NCI-H82 (cell line): ENCODE measurements at regions not wholly inside any gene's neighbourhood (a gene's known extent, or its start where the extent isn't known, plus 50 kb on each side); places are given as distances from the start of the nearest gene placed in this dataset.
"Not testable (repeated sequence)": the region's sequence is repeated elsewhere in the genome, so short reads cannot be mapped to it uniquely, and the experiment has no call there.

ENCODE experiments used
- DNase-seq: peaks from one replicate; lab custom pipeline; 2025; lab: John Stamatoyannopoulos, UW

DNA sequence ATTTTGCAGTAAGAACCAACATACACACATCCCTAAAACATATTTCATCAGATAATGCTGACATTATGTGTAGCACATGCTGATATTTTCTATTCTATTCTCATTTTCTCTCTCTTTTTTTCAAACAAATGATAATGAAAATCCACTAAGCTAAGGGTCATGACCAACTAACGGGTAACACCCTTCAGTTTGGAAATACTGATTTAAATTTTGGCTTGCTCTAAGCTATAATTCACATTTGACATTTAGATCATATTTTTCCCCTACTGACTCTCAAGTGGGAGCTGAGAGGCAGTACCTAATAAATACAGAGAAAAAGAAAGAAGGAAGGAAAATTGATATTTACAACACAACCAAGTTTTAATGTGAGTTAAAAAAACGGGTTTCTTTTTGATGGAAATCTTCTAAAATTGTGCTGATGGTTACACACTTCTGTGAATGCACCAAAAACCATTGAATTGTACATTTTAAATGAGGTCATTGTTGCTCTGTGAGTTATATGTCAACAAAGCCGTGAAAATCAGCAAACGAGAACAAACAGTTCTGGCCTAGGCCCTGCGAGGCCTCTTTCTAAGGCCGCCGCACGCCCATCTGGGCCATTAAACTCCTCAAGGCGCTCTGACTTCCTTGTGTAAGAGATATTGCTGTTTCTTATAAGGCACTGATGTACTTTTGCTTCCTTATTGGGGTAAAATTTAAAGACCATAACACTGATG lies 124.2 kb downstream of the GALR1 start:
- DNase-seq = no peak

DNA sequence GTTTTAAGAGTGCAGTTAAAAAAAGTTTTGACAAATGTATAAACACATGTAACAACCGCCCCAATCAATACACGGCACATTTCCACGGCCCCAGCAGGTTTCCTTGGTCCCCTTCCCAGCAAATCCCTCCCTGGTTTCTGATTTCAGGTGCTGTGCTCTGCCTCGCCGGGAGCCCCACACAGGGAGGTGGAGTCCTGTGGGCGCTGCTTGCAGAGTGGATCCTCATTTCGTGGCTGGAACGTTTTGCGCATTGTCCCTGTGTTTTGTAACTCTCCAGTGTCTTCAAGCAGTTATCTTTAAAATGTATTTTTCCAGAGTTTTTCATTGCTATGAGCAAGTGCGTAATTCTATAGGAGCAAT lies 124.8 kb downstream of the GALR1 start:
- DNase-seq = no peak

DNA sequence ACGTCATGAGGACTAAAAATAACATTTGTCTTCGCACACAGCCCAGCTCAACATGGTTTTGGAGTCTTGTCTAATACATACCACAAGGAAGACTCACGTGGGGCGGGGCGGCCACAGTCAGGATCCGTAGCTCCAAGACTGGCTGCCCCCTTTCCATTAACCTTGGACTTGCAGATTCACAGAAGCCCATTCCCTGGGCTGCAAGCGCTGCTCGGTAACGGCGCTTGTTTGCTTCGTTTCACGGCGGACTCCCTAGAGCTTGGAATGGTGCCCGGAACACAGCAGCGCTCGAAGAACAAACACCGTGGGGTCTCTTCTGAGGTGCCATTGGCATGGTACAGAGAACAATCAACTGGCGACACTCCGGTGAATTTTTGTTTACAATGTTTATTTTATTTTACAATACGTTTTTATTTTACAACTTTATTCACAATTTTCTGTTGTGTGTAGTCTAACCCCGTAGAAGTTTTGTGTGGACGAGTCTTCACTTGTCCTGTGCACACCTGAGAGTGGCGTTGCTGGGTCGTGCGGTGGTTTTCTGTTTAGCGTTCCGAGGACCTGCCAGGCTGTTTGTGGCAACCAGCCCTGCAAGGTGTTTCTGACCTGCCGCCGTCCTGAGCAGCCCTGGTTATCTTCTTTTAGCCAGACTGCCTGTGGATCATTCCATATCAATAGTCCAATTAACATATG lies 126.5 kb downstream of the GALR1 start:
- no peak for DNase-seq

DNA sequence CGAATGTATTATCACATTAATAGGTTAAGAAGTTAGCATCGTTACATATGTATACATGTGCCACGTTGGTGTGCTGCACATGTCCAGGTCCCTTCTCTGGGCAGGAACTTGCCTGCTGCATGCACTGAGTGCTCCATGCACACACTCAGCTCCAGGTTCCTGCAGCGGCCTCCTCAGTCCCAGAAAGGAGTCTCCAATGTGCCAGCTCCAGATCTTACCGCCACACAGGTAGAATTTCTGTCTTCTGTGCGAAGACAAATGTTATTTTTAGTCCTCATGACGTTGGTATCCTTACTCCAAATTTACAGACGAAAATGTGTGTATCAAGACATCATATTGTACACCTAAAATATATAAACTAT lies 127.1 kb downstream of the GALR1 start:
- no peak for DNase-seq

DNA sequence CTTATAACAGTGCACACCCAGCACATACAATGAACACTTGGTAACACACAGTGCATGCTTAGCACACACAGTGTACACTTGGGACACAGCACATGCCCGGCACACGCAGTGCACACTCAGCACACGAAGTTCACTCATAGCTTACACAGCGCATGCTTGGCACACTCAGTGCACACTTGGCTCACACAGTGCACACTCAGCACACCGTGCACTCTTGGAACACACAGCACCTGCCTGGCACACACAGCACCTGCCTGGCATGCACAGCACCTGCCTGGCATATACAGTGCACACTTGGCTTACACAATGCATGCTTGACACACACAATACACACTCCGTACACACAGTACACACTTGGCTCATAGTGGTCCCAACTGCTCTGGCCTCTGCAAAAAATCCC lies 128.2 kb downstream of the GALR1 start:
- DNase-seq = no peak

DNA sequence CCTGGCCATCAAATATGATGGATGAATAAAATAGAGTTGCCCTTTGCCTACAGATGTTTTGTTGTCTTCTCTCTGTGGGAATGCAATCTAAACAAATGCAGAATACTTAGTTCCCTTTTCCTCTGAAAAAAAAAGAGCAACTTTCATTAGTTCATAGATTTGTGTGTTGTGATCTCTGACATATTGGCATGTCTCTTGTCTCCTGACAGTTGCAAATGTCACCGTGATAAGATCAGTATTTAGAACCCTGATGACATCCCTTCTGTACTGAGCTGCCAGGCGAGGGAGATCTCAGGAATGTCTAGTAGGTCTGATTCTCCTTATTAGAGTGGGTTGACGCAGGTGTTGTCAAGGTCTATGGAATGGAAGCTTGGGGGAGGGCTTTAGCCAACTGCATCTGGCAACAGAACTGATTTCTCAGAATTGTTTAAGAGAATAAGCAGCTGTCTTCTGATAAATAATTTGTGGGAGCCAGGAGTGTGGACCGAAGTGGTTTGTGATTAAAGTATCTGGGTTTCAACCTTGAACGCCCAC lies 130.4 kb downstream of the GALR1 start:
- no peak for DNase-seq

DNA sequence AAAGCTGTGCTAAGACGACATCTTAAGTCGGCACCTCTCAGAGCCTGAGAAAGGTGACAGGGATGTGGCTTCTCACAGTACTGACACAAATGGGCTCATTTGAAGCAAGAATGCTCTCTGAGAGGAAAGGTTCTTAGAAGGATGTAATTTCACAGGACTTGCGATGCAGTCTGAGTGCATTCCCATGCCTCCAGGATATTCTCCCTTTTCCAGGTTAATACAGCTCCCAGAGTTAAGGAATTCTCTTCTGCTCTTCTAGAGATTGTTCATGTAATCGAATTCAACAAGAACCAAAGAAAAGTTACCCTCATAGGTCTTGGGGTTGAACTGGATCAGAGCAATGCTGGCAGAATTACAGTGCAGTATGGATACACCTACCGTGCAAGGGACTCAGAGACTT lies 131.0 kb downstream of the GALR1 start:
- no peak for DNase-seq

DNA sequence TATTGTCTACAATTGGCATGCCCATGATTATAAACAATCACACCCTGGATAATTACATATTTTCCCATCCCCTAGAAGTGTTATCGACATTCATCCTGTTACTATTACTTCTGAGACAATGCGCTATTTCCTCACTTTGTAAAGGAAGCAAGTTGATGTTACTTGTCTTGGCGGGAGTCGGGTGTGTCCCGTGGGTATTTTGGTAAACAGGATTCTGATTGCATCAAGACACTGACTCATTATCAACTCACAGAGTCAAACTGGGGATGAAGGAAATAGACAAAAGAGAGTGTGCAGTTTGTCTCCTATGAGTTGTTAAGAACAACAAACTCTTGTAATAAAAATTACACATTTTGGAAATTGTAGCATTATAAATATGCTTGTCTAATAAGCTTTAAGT lies 142.7 kb downstream of the GALR1 start:
- DNase-seq = no peak

DNA sequence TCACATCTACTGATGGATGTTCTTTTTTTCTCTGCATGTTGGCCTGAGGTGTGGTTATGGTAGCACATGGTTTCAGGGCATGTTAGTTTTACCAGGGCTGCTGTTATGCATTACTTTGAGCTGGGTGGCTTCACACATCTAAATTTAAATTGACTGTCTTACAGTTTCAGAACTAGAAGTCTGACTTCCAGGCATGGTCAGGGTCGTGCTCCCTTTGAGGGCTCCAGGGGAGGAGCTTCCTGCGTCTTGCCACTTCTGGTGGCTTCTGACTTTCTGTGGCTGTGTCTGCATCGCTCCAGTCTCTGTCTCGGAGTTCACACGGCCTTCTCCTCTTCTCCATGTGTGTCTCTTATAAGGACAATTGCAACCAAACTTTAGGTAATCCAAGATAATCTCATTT lies 143.9 kb downstream of the GALR1 start:
- DNase-seq = no peak

DNA sequence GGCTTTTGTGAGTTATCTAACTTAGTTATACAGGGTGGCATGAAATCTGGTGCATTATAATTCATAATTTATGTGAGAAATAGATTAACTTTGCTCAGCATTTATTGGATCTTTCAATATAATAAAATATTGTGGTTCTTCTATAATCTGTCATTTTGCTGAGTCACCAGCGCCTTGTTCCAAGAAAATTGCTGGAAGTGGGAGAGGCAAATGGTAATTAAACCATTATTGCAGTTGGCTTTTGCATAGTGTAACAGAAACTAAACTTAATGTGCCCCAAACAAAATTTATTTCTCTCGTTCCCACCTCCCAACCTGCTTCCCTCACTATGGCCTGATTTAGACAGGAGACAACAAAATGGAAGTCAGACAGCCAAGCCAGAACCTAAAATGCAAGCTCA lies 146.3 kb downstream of the GALR1 start:
- no peak for DNase-seq

DNA sequence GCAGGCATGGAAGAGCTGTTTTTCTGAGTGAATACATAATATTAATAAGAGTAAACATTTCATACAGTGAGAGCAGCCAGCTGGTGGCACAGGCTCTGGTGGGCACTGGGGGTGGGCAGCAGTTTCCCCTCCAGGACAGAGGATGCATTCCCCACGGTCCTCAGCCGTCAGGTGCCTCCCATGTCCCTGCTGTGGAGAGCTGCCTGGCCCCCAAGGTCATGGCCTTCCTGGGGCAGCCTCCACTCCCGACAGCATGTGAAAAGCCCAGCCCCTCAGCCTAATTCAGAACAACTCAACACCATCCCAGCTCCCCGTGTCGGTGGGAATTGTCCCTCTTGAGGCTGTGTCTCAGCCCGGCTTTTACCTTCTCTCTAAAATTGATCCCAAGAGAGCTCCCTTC lies 147.4 kb downstream of the GALR1 start:
- DNase-seq = no peak

DNA sequence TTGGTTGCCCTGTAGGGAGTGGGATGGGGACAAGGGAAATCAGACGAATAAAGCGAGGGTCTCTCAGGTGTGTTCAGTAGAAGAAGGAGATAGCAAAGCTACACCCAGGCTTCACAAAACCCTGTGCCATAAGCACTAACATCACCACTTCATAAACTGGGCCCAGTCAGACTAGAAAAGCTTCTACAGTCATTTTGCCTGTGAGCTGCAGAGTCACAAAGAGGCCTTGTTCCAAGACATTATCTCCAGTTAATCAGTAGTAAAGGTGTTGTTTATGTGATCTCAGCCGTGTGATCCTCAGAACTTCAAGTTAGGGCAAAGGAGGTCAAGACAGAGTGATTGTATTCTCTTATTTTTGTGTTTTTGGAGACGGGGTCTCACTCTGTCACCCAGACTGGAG lies 148.0 kb downstream of the GALR1 start:
- DNase-seq = no peak

DNA sequence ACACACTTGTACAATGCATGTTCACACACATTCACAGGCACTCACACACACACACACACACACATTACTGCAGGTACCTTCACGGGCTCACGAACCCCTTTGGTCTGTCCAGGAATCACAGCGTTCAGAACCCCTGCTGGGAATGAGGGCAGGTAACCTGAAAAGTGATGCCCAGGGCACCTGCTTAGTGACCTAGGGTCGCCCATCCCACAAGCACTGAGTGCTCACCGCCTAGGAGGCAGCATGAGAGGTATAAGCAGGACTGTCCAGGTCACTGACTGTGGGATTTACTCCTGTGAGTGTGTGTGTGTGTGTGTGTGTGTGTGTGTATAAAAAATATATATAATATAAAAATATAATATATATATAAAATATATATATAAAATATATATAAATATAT lies 150.9 kb downstream of the GALR1 start:
- no peak for DNase-seq

DNA sequence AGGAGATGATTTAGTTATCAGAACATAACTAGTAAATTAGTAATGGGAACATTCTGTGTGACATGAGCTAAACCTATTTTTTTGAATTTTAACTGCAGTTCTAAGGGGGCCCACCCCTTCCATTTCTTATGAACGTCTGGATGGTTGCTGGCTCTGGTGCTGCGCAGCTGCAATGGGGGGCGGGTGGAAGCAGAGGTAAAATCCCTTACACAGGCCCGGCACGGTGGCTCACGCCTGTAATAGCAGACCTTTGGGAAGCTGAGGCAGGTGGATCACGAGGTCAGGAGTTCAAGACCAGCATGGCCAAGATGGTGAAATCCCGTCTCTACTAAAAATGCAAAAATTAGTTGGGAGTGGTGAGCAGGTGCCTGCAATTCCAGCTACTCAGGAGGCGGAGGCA lies 151.5 kb downstream of the GALR1 start:
- no peak for DNase-seq

DNA sequence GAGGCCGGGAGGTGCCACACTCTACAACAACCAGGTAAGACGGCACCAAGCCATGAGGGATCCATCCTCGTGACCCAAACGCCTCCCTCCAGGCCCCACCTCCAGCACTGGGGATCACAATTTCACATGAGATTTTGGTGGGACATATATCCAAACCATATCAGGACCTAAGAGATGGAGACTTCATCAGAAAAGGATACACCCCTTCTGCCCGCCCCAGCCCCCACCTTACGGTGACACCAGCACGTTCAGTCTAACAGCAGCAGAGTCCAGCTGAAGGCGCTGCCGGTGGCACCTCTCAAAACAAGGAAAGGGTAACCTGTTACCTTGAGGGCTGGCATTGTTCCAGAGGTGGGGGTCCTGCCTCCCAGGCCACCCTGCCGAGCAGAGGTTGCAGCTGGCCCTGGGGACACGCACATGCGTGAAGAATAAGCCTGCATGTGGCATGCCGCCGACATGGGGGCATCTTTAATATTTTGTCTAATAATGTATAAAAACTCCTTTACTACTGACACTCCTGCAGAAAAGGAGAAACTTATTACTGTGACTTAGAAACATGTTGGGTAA lies 154.4 kb downstream of the GALR1 start:
- DNase-seq = no peak

DNA sequence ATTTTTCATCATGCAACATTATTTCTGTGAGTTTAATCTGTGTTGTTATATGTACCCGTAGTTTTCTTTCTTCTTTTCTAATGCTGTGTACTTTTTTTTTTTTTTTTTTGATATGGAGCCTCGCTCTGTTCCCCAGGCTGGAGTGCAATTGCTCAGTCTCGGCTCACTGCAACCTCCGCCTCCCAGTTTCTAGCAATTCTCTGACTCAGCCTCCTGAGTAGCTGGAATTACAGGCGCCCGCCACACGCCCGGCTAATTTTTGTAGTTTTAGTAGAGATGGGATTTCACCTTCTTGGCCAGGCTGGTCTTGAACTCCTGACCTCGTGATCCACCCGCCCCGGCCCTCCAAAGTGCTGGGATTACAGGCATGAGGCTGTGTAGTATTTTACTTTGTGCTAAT lies 155.4 kb downstream of the GALR1 start:
- DNase-seq = no peak

DNA sequence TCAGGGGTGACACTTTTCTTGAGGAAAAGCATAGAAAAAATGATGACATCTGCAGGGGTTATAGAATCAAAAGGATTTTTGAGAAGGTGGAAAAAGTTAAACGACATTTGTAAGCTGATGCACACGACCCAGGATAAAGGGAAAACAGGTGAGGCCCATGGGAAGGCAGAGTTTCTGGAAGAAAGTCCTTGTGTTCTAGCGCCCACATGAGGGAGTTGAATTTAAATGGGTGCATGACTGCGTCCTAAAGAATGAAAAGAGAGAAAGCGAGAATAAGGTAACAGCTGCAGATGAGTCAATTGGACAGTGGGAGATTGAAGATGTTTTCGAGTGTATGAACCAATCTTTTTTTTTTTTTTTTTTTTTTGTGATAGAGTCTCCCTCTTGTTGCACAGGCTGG lies 158.1 kb downstream of the GALR1 start:
- no peak for DNase-seq

DNA sequence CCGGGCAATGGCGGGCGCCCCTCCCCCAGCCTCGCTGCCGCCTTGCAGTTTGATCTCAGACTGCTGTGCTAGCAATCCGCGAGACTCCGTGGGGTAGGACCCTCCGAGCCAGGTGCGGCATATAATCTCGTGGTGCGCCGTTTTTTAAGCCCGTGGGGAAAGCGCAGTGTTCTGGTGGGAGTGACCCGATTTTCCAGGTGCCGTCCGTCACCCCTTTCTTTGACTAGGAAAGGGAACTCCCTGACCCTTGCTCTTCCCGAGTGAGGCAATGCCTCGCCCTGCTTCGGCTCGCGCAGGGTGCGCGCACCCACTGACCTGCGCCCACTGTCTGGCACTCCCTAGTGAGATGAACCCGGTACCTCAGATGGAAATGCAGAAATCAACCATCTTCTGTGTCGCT lies 171.9 kb downstream of the GALR1 start:
- DNase-seq = not testable (repeated sequence)

DNA sequence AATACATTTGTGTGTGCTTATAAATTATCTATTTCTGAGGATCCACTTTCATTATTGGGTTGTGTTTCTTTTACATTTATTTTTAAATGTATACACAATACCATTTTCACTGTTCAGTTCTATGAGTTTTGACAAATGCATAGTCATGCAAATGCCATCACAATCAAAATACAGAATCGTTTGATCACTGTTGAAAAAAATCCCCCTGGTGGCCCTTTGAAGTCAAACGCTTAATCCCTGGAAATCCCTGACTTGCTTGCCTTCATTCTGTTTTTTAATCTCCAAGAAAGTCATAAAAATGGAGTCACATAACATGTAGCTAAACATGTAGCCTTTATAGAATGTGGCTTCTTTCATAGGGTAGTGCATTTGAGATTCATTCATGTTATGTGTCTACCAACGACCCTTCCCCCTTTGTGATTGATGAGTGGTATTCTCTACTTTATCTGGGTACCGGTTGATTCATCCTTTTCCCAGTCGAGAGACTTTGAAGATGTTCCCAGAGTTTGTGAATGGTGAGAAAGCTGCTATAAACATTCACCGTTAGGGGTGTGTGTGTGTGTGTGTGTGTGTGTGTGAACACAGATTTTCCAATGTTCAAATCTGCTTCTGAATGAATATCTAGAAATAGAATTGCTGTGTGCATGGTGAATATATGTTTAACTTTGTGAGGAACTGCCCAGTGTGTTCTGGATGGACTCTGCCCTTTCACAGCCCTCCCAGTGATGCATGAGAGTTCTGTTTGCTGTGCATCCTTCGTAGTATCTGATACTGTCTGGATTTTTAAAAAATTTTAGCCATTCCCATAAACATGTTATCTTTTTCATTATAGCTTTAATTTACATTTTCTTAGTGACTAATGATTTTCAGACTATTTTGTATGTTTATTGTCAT lies 173.6 kb downstream of the GALR1 start:
- DNase-seq = peak; percentile 5

DNA sequence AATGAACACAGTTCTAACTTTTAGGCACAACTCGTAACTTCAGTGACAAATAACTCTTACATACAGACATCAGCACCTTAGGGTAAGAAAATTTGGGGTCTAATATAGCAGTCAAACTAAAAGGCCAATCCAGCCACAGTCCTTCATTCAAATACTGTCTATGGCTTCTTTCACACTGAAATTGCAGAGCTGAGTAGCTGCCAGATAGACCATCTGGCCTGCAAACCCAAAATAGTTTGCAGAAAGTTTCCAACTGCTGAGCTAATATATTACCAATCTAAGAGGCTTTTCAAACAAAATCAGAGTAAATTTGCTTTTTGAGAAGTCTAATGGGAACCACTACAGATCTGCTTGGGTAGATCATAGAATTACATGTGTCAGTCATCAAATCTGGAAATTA lies 183.4 kb downstream of the GALR1 start:
- no peak for DNase-seq

DNA sequence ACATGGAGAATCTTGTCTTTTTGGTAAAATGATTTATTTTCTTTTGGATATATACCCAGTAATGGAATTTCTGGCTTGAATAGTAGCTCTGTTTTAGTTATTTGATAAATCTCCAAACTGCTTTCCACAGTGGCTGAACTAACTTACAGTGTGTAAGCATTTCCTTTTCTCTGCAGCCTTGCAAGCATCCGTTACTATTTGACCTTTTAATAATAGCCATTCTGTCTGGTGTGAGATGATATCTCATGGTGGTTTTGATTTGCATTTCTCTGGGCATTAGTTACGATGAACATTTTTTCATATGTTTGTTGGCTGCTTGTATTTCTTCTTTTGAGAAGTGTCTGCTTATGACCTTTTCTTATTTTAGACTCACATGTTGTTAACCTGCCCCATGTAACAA lies 190.2 kb downstream of the GALR1 start:
- DNase-seq = no peak

DNA sequence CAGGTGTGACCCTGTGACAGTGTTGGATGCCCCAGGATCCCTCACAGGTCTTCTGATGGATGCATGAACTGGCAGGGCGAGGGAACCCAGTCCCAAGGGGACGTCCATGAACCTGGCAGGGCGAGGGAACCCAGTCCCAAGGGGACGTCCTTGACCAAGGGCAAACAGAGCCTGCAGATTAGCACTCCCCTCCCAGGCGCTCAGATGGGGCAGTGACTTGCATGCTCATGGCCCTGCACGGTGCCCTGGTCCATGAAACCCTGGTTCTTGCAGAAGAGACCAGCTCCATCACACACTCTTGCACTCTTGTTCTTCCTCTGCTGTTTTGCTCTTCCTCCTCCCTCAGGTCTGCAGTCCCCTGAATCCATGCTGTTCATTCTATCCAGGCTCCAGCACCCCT lies 192.7 kb downstream of the GALR1 start:
- no peak for DNase-seq

DNA sequence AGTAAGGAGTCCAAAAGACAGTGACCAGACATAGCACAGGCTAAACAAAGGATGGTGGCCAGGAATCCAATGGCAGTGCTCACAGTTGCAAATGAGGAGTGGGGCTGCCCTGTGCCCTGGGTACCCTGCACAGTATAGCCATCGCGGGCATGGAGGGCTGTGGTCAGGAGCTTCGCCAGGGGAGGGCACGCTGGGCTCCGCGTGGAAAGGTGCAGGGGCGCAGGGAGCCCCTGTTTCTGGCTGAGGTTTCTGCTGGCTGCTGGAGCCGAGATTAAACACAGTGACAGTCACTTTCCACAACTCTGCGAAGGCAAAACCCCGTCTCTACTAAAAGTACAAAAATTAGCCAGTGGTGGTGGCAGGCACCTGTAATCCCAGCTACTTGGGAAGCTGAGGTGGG lies 194.7 kb downstream of the GALR1 start:
- DNase-seq = no peak
